ENCODE measurements at regions not wholly inside any gene's neighbourhood (a gene's known extent, or its start where the extent isn't known, plus 50 kb on each side); places are given as distances from the start of the nearest gene placed in this dataset.

GRCh38 chr13:107733276-107733675 lies 482.1 kb downstream of the LIG4 start:
- DNase-seq, result no peak

GRCh38 chr13:107730813-107731212 lies 484.5 kb downstream of the LIG4 start:
- no peaks in the 10 kb centered on the region for H3K36me3 Mint-ChIP-seq
- H3K4me1 Mint-ChIP-seq, result no peaks in the 10 kb centered on the region
- no peak overlapping the region for H3K27ac Mint-ChIP-seq
- Histone ChIP-seq H3K27ac (ENCODE audit: low read length) (no peak overlapping the region), H3K9me3 (ENCODE audit: control insufficient read depth, insufficient read depth, low read length) (peaks cover 2% of the 10 kb centered on the region), H3K36me3 (ENCODE audit: control insufficient read depth, insufficient read depth, low read length) (no peaks in the 10 kb centered on the region), H3K4me3 (ENCODE audit: low read length) (no peak overlapping the region), H3K27me3 (ENCODE audit: control insufficient read depth, insufficient read depth, low read length) (no peaks in the 10 kb centered on the region), H3K4me1 (ENCODE audit: control insufficient read depth, insufficient read depth, low read length) (no peaks in the 10 kb centered on the region)
- no peak for ATAC-seq
- peaks cover 5 to 8% of the 10 kb centered on the region in 2 donors for H3K9me3 Mint-ChIP-seq
- H3K27me3 Mint-ChIP-seq (ENCODE audit: low read depth in 2 of 2), result no peaks in the 10 kb centered on the region
- H3K4me3 Mint-ChIP-seq, result no peak overlapping the region
- 72% methylated on average over 6 of the region's 6 CpGs for WGBS (ENCODE audit: insufficient coverage)
- TF ChIP-seq CTCF (IDR thresholded peaks at IDR 0.05), result no peak
- no peak for DNase-seq
- intact Hi-C loops (cut with micrococcal nuclease), result no loop called here

More at GRCh38 chr13:107733276-107733675, 482.1 kb downstream of the LIG4 start:
- no peak for ATAC-seq
- H3K4me3 ChIP-seq (ENCODE audit: low read length), result no peak overlapping the region
- no peak overlapping the region for H3K27ac Mint-ChIP-seq
- no peaks in the 10 kb centered on the region for H3K4me1 ChIP-seq (ENCODE audit: control insufficient read depth, insufficient read depth, low read length)
- H3K36me3 ChIP-seq (ENCODE audit: control insufficient read depth, insufficient read depth, low read length), result no peaks in the 10 kb centered on the region
- H3K27ac ChIP-seq (ENCODE audit: low read length), result no peak overlapping the region
- no peak for TF ChIP-seq CTCF (IDR thresholded peaks at IDR 0.05)
- no peaks in the 10 kb centered on the region for H3K27me3 Mint-ChIP-seq (ENCODE audit: low read depth in 2 of 2)
- H3K9me3 Mint-ChIP-seq, result peaks cover 6% of the 10 kb centered on the region in 2 donors
- H3K4me3 Mint-ChIP-seq, result no peak overlapping the region
- H3K36me3 Mint-ChIP-seq, result no peaks in the 10 kb centered on the region
- no peaks in the 10 kb centered on the region for H3K27me3 ChIP-seq (ENCODE audit: control insufficient read depth, insufficient read depth, low read length)
- H3K4me1 Mint-ChIP-seq, result no peaks in the 10 kb centered on the region
- no peaks in the 10 kb centered on the region for H3K9me3 ChIP-seq (ENCODE audit: control insufficient read depth, insufficient read depth, low read length)
- intact Hi-C loops (cut with micrococcal nuclease), result no loop called here

GRCh38 chr13:107721125-107721869 lies 494.0 kb downstream of the LIG4 start:
- DNase-seq (no peak), ATAC-seq (no peak)
- Histone ChIP-seq H3K27me3 (ENCODE audit: control insufficient read depth, insufficient read depth, low read length) (no peaks in the 10 kb centered on the region), H3K36me3 (ENCODE audit: control insufficient read depth, insufficient read depth, low read length) (no peaks in the 10 kb centered on the region), H3K9me3 (ENCODE audit: control insufficient read depth, insufficient read depth, low read length) (peaks cover 9% of the 10 kb centered on the region), H3K27ac (ENCODE audit: low read length) (no peak overlapping the region), H3K4me1 (ENCODE audit: control insufficient read depth, insufficient read depth, low read length) (no peaks in the 10 kb centered on the region), H3K4me3 (ENCODE audit: low read length) (no peak overlapping the region)
- intact Hi-C loops (cut with micrococcal nuclease), result no loop called here
- Mint-ChIP-seq H3K27me3 (ENCODE audit: low read depth in 2 of 2) (no peaks in the 10 kb centered on the region), H3K27ac (no peak overlapping the region), H3K4me1 (no peaks in the 10 kb centered on the region), H3K4me3 (no peak overlapping the region), H3K9me3 (peaks cover 11 to 21% of the 10 kb centered on the region in 2 donors), H3K36me3 (no peaks in the 10 kb centered on the region)
- TF ChIP-seq CTCF (IDR thresholded peaks at IDR 0.05), result no peak
- WGBS (ENCODE audit: insufficient coverage), result 45% methylated on average over 12 of the region's 13 CpGs

GRCh38 chr13:107716741-107717140 lies 498.6 kb downstream of the LIG4 start:
- no peaks in the 10 kb centered on the region for H3K36me3 ChIP-seq (ENCODE audit: control insufficient read depth, insufficient read depth, low read length)
- H3K9me3 ChIP-seq (ENCODE audit: control insufficient read depth, insufficient read depth, low read length), result peaks cover 9% of the 10 kb centered on the region
- no peaks in the 10 kb centered on the region for H3K4me1 ChIP-seq (ENCODE audit: control insufficient read depth, insufficient read depth, low read length)
- no peak overlapping the region for H3K27ac ChIP-seq (ENCODE audit: low read length)
- no peak overlapping the region for H3K27ac Mint-ChIP-seq
- no peaks in the 10 kb centered on the region for H3K27me3 ChIP-seq (ENCODE audit: control insufficient read depth, insufficient read depth, low read length)
- ATAC-seq (no peak), DNase-seq (no peak)
- no peaks in the 10 kb centered on the region for H3K27me3 Mint-ChIP-seq (ENCODE audit: low read depth in 2 of 2)
- 87% methylated on average over 4 of the region's 4 CpGs for WGBS (ENCODE audit: insufficient coverage)
- H3K4me3 ChIP-seq (ENCODE audit: low read length), result no peak overlapping the region
- H3K4me1 Mint-ChIP-seq, result no peaks in the 10 kb centered on the region
- TF ChIP-seq CTCF (IDR thresholded peaks at IDR 0.05), result no peak
- intact Hi-C loops (cut with micrococcal nuclease), result no loop called here
- no peaks in the 10 kb centered on the region for H3K36me3 Mint-ChIP-seq
- H3K4me3 Mint-ChIP-seq, result no peak overlapping the region
- H3K9me3 Mint-ChIP-seq, result peaks cover 13 to 15% of the 10 kb centered on the region in 2 donors

Data from natural killer cell (primary cell).